Naive thymus-derived CD4-positive, alpha-beta T cell (primary cell): ENCODE measurements at regions not wholly inside any gene's neighbourhood (a gene's known extent, or its start where the extent isn't known, plus 50 kb on each side); places are given as distances from the start of the nearest gene placed in this dataset.

Experiments used
- ATAC-seq: fragments of 150-1000 bp; cut with Tn5 transposase; 2 replicates; pipeline ENCODE4 v1.10.0; 2021; ENCODE audit warnings: mild to moderate bottlenecking, moderate library complexity
- CTCF ChIA-PET: fragments of 350-600 bp; sonication (Branson Sonifier 250); formaldehyde crosslinking; loops from one replicate; lab custom pipeline; 2021; ENCODE audit warnings: antibody characterized with exemption; lab: Charles Lee
- POLR2A ChIA-PET: fragments of 350-600 bp; sonication (Branson Sonifier 250); formaldehyde crosslinking; loops from one replicate; lab custom pipeline; 2021; ENCODE audit warnings: antibody characterized with exemption, inconsistent platforms; lab: Charles Lee
- DNase-seq, 9 donors: peaks; one replicate each; pipeline versions ENCODE4 v3.0.0 to v3.0.0-alpha.2; 2020 to 2022; ENCODE audit warnings: mixed read lengths in 1 of 9
- H3K27ac ChIP-seq: one replicate; pipeline ENCODE4 v1.7.0; 2013; ENCODE audit warnings: mild to moderate bottlenecking, low read depth, low read length, moderate library complexity
- H3K27me3 ChIP-seq, 2 donors: one replicate each; pipeline ENCODE4 v1.7.0; 2013; ENCODE audit warnings: low read length in 2 of 2, mild to moderate bottlenecking in 2 of 2, moderate library complexity in 2 of 2; ENCODE audit not compliant: control insufficient read depth in 2 of 2, insufficient read depth in 2 of 2
- H3K36me3 ChIP-seq, 3 experiments: 1 replicate in 2 of 3; 2 replicates in 1 of 3; pipeline ENCODE4 v1.7.0; 2013; ENCODE audit warnings: low read length in 3 of 3, mild to moderate bottlenecking in 3 of 3, moderate library complexity in 1 of 3; ENCODE audit not compliant: insufficient read depth in 3 of 3, control insufficient read depth in 2 of 3
- H3K4me1 ChIP-seq, 2 donors: one replicate each; pipeline ENCODE4 v1.7.0; 2013; ENCODE audit warnings: low read length in 2 of 2, mild to moderate bottlenecking in 2 of 2, moderate library complexity in 1 of 2; ENCODE audit not compliant: control insufficient read depth in 2 of 2, insufficient read depth in 2 of 2
- H3K4me3 ChIP-seq: 2 replicates; pipeline ENCODE4 v1.7.0; 2013; ENCODE audit warnings: mild to moderate bottlenecking, low read length
- H3K9me3 ChIP-seq, 3 experiments: 1 replicate in 2 of 3; 2 replicates in 1 of 3; pipeline ENCODE4 v1.7.0; 2013; ENCODE audit warnings: low read length in 3 of 3; ENCODE audit not compliant: control insufficient read depth in 2 of 3
- H3K27ac Mint-ChIP-seq, 9 donors: one replicate each; pipeline ENCODE4 v1.8.0; 2020 to 2022; ENCODE audit warnings: mixed read lengths in 9 of 9, mild to moderate bottlenecking in 8 of 9, moderate library complexity in 5 of 9, inconsistent platforms in 2 of 9
- H3K27me3 Mint-ChIP-seq, 5 donors: one replicate each; pipeline ENCODE4 v1.8.0; 2021 to 2022; ENCODE audit warnings: mixed read lengths in 5 of 5, mild to moderate bottlenecking in 1 of 5
- H3K36me3 Mint-ChIP-seq, 5 donors: one replicate each; pipeline ENCODE4 v1.8.0; 2020 to 2022; ENCODE audit warnings: mixed read lengths in 5 of 5, mild to moderate bottlenecking in 3 of 5, inconsistent platforms in 1 of 5
- H3K4me1 Mint-ChIP-seq, 7 donors: one replicate each; pipeline ENCODE4 v1.8.0; 2020 to 2022; ENCODE audit warnings: mixed read lengths in 7 of 7, mild to moderate bottlenecking in 3 of 7, inconsistent platforms in 1 of 7
- H3K4me3 Mint-ChIP-seq, 10 donors: one replicate each; pipeline ENCODE4 v1.8.0; 2020 to 2022; ENCODE audit warnings: mild to moderate bottlenecking in 10 of 10, mixed read lengths in 10 of 10, moderate library complexity in 6 of 10, inconsistent platforms in 2 of 10
- H3K9me3 Mint-ChIP-seq, 11 donors: one replicate each; pipeline ENCODE4 v1.8.0; 2020 to 2022; ENCODE audit warnings: mixed read lengths in 11 of 11, mild to moderate bottlenecking in 4 of 11, inconsistent platforms in 1 of 11, moderate library complexity in 1 of 11
- intact Hi-C, 2 donors: fragments of 100-400 bp; cut with micrococcal nuclease; formaldehyde crosslinking; loops; one replicate each; pipeline ENCODE4 v1.15.1; 2023

GRCh38 chr14:100988011-100988410 lies 84.5 kb upstream of the RTL1 start:
- DNase-seq = no peak
- Mint-ChIP-seq H3K9me3 (peaks cover 0 to 3% (median 0%) of the 10 kb centered on the region in 11 donors), H3K4me1 (no peaks in the 10 kb centered on the region), H3K27me3 (peaks cover 0 to 50% (median 32%) of the 10 kb centered on the region in 5 donors), H3K4me3 (no peak overlapping the region), H3K36me3 (no peaks in the 10 kb centered on the region), H3K27ac (no peak overlapping the region)
- Histone ChIP-seq H3K4me3 (no peak overlapping the region), H3K9me3 (no peaks in the 10 kb centered on the region), H3K27ac (no peak overlapping the region), H3K36me3 (no peaks in the 10 kb centered on the region), H3K27me3 (no peaks in the 10 kb centered on the region), H3K4me1 (no peaks in the 10 kb centered on the region)
- ATAC-seq = no peak
- ChIA-PET CTCF (no interaction called here), POLR2A (no interaction called here)
- intact Hi-C loops = no loop called here

- H3K27me3 ChIP-seq = no peaks in the 10 kb centered on the region
- Mint-ChIP-seq H3K36me3 (no peaks in the 10 kb centered on the region), H3K4me1 (no peaks in the 10 kb centered on the region), H3K4me3 (no peak overlapping the region), H3K9me3 (peaks cover 0 to 3% (median 0%) of the 10 kb centered on the region in 11 donors), H3K27ac (no peak overlapping the region), H3K27me3 (peaks cover 0 to 49% (median 30%) of the 10 kb centered on the region in 5 donors)
- DNase-seq (no peak), ATAC-seq (no peak)
- POLR2A ChIA-PET = no interaction called here
- CTCF ChIA-PET = no interaction called here
- no peak overlapping the region for H3K4me3 ChIP-seq
- no peaks in the 10 kb centered on the region for H3K4me1 ChIP-seq
- no peaks in the 10 kb centered on the region for H3K9me3 ChIP-seq
- no peak overlapping the region for H3K27ac ChIP-seq
- intact Hi-C loops = no loop called here
- no peaks in the 10 kb centered on the region for H3K36me3 ChIP-seq
These were observed 84.9 kb upstream of the RTL1 start for GRCh38 chr14:100988411-100988900.

GRCh38 chr14:100988956-100989355 lies 85.4 kb upstream of the RTL1 start:
- intact Hi-C loops = no loop called here
- peaks cover 0 to 49% (median 27%) of the 10 kb centered on the region in 5 donors for H3K27me3 Mint-ChIP-seq

GRCh38 chr14:100989924-100990323 lies 86.4 kb upstream of the RTL1 start:
- ChIA-PET CTCF (no interaction called here), POLR2A (no interaction called here)
- Mint-ChIP-seq H3K4me3 (no peak overlapping the region), H3K27me3 (peaks cover 0 to 56% (median 27%) of the 10 kb centered on the region in 5 donors), H3K36me3 (no peaks in the 10 kb centered on the region), H3K4me1 (no peaks in the 10 kb centered on the region), H3K9me3 (peaks cover 0 to 3% (median 0%) of the 10 kb centered on the region in 11 donors), H3K27ac (no peak overlapping the region)
- Histone ChIP-seq H3K4me1 (no peaks in the 10 kb centered on the region), H3K4me3 (no peak overlapping the region), H3K27me3 (no peaks in the 10 kb centered on the region), H3K36me3 (no peaks in the 10 kb centered on the region), H3K9me3 (no peaks in the 10 kb centered on the region), H3K27ac (no peak overlapping the region)
- intact Hi-C loops = no loop called here
- no peak for ATAC-seq
- DNase-seq = no peak

More at GRCh38 chr14:100988956-100989355, 85.4 kb upstream of the RTL1 start:
- ATAC-seq (no peak), DNase-seq (no peak)
- H3K27ac ChIP-seq = no peak overlapping the region
- no peak overlapping the region for H3K27ac Mint-ChIP-seq
- no peaks in the 10 kb centered on the region for H3K36me3 Mint-ChIP-seq
- H3K4me3 Mint-ChIP-seq = no peak overlapping the region
- H3K9me3 ChIP-seq = no peaks in the 10 kb centered on the region
- no peak overlapping the region for H3K4me3 ChIP-seq
- ChIA-PET CTCF (no interaction called here), POLR2A (no interaction called here)
- peaks cover 0 to 3% (median 0%) of the 10 kb centered on the region in 11 donors for H3K9me3 Mint-ChIP-seq
- no peaks in the 10 kb centered on the region for H3K36me3 ChIP-seq
- H3K27me3 ChIP-seq = no peaks in the 10 kb centered on the region
- no peaks in the 10 kb centered on the region for H3K4me1 Mint-ChIP-seq
- no peaks in the 10 kb centered on the region for H3K4me1 ChIP-seq

GRCh38 chr14:100994082-100994481 lies 90.6 kb upstream of the RTL1 start:
- Histone ChIP-seq H3K27me3 (no peaks in the 10 kb centered on the region), H3K4me1 (no peaks in the 10 kb centered on the region), H3K4me3 (no peak overlapping the region), H3K36me3 (no peaks in the 10 kb centered on the region), H3K27ac (no peak overlapping the region), H3K9me3 (no peaks in the 10 kb centered on the region)
- intact Hi-C loops = no loop called here
- H3K4me1 Mint-ChIP-seq = no peaks in the 10 kb centered on the region
- no peak overlapping the region for H3K4me3 Mint-ChIP-seq
- ChIA-PET CTCF (no interaction called here), POLR2A (no interaction called here)
- ATAC-seq (no peak), DNase-seq (no peak)
- H3K36me3 Mint-ChIP-seq = no peaks in the 10 kb centered on the region
- H3K9me3 Mint-ChIP-seq = peaks cover 0 to 3% (median 0%) of the 10 kb centered on the region in 11 donors
- peaks cover 10 to 53% (median 34%) of the 10 kb centered on the region in 5 donors for H3K27me3 Mint-ChIP-seq
- H3K27ac Mint-ChIP-seq = no peak overlapping the region

- Histone ChIP-seq H3K36me3 (no peaks in the 10 kb centered on the region), H3K27me3 (peaks cover 0 to 4% of the 10 kb centered on the region in 2 donors), H3K4me1 (no peaks in the 10 kb centered on the region), H3K27ac (no peak overlapping the region), H3K4me3 (no peak overlapping the region), H3K9me3 (no peaks in the 10 kb centered on the region)
- ChIA-PET CTCF (no interaction called here), POLR2A (no interaction called here)
- Mint-ChIP-seq H3K36me3 (no peaks in the 10 kb centered on the region), H3K4me1 (no peaks in the 10 kb centered on the region), H3K27me3 (peaks cover 10 to 53% (median 34%) of the 10 kb centered on the region in 5 donors), H3K27ac (no peak overlapping the region), H3K4me3 (no peak overlapping the region), H3K9me3 (peaks cover 0 to 3% (median 0%) of the 10 kb centered on the region in 11 donors)
- ATAC-seq = no peak
- intact Hi-C loops = no loop called here
- DNase-seq = no peak
These were observed 91.3 kb upstream of the RTL1 start for GRCh38 chr14:100994756-100995330.

- no peak for ATAC-seq
These were observed 97.3 kb upstream of the RTL1 start for GRCh38 chr14:101000711-101001250.

More at GRCh38 chr14:101000711-101001250, 97.3 kb upstream of the RTL1 start:
- Histone ChIP-seq H3K9me3 (no peaks in the 10 kb centered on the region), H3K27ac (no peak overlapping the region), H3K36me3 (no peaks in the 10 kb centered on the region), H3K27me3 (peaks cover 0 to 4% of the 10 kb centered on the region in 2 donors), H3K4me3 (no peak overlapping the region), H3K4me1 (no peaks in the 10 kb centered on the region)
- ChIA-PET CTCF (no interaction called here), POLR2A (no interaction called here)
- DNase-seq = no peak
- intact Hi-C loops = no loop called here
- Mint-ChIP-seq H3K4me1 (peaks cover 0 to 6% (median 0%) of the 10 kb centered on the region in 7 donors), H3K9me3 (peaks cover 0 to 6% (median 0%) of the 10 kb centered on the region in 11 donors), H3K4me3 (no peak overlapping the region), H3K36me3 (peaks cover 0 to 5% (median 0%) of the 10 kb centered on the region in 5 donors), H3K27ac (no peak overlapping the region), H3K27me3 (peaks cover 13 to 66% (median 39%) of the 10 kb centered on the region in 5 donors)
